IMR-90 (cell line): ENCODE measurements at regions not wholly inside any gene's neighbourhood (a gene's known extent, or its start where the extent isn't known, plus 50 kb on each side); places are given as distances from the start of the nearest gene placed in this dataset.

ENCODE experiments used
- ATAC-seq: fragments of 200-7000 bp; cut with Tn5 transposase; 2 replicates; pipeline ENCODE4 v1.9.1; 2020; ENCODE audit warnings: low read depth, mild to moderate bottlenecking, moderate library complexity
- BruUV-seq: library from RNA; stranded (reverse); fragments of 400-500 nt; replicated peaks from 2 replicates; lab custom pipeline; 2021; lab: Mats Ljungman, UMichigan
- CTCF ChIA-PET: fragments of 300-600 bp; formaldehyde crosslinking; extraction: SDS; loops from one replicate; lab custom pipeline; 2021; ENCODE audit warnings: antibody characterized with exemption; lab: Yijun Ruan, JAX
- POLR2A ChIA-PET: fragments of 300-600 bp; sonication (Branson Sonifier 250); formaldehyde crosslinking; loops from one replicate; lab custom pipeline; 2022; ENCODE audit warnings: antibody characterized with exemption; ENCODE audit not compliant: unreplicated experiment; lab: Charles Lee
- DNase-seq: peaks from one replicate; pipeline ENCODE4 v3.0.0; 2013
- H2AFZ ChIP-seq: replicated peaks from 2 replicates; pipeline ENCODE3; 2013; ENCODE audit warnings: low read length, mild to moderate bottlenecking; ENCODE audit not compliant: poor library complexity
- H2AK5ac ChIP-seq: 2 replicates; pipeline ENCODE4 v1.6.1; 2013; ENCODE audit warnings: low read depth, low read length, inconsistent platforms
- H2AK9ac ChIP-seq: replicated peaks from 2 replicates; pipeline ENCODE3; 2013; ENCODE audit warnings: mild to moderate bottlenecking, low read depth, low read length, moderate library complexity; ENCODE audit not compliant: poor library complexity
- H2BK120ac ChIP-seq: 2 replicates; pipeline ENCODE4 v1.6.1; 2013; ENCODE audit warnings: low read depth, low read length, inconsistent platforms
- H2BK15ac ChIP-seq: 3 replicates; pipeline ENCODE4 v1.6.1; 2013; ENCODE audit warnings: low read depth, low read length, inconsistent platforms
- H2BK20ac ChIP-seq: 2 replicates; pipeline ENCODE4 v1.6.1; 2013; ENCODE audit warnings: low read depth, mild to moderate bottlenecking, inconsistent platforms, low read length, moderate library complexity
- H2BK5ac ChIP-seq: 2 replicates; pipeline ENCODE4 v1.6.1; 2013; ENCODE audit warnings: mild to moderate bottlenecking, low read depth, low read length, inconsistent platforms; ENCODE audit not compliant: poor library complexity, severe bottlenecking
- H3K14ac ChIP-seq: replicated peaks from 2 replicates; pipeline ENCODE4 v1.6.1; 2013; ENCODE audit warnings: low read depth, low read length, inconsistent platforms
- H3K18ac ChIP-seq: 2 replicates; pipeline ENCODE4 v1.6.1; 2013; ENCODE audit warnings: low read depth, low read length, control low read depth
- H3K23ac ChIP-seq: 2 replicates; pipeline ENCODE4 v1.6.1; 2013; ENCODE audit warnings: low read depth, low read length, inconsistent platforms
- H3K27ac ChIP-seq: 2 replicates; pipeline ENCODE4 v1.5.1; 2013; ENCODE audit warnings: mild to moderate bottlenecking, control low read depth, low read length; ENCODE audit not compliant: insufficient read depth
- H3K27me3 ChIP-seq: 2 replicates; pipeline ENCODE4 v1.6.1; 2013; ENCODE audit warnings: low read length; ENCODE audit not compliant: control insufficient read depth, insufficient read depth
- H3K36me3 ChIP-seq: 2 replicates; pipeline ENCODE4 v1.6.1; 2013; ENCODE audit warnings: low read length, mixed read lengths; ENCODE audit not compliant: control insufficient read depth, insufficient read depth
- H3K4ac ChIP-seq: 2 replicates; pipeline ENCODE4 v1.6.1; 2013; ENCODE audit warnings: low read depth, low read length, inconsistent platforms
- H3K4me1 ChIP-seq: 2 replicates; pipeline ENCODE4 v1.6.1; 2013; ENCODE audit warnings: low read length, mixed read lengths; ENCODE audit not compliant: control insufficient read depth, insufficient read depth
- H3K4me2 ChIP-seq: 2 replicates; pipeline ENCODE4 v1.6.1; 2013; ENCODE audit warnings: low read depth, mild to moderate bottlenecking, control low read depth, low read length, moderate library complexity
- H3K4me3 ChIP-seq: 2 replicates; pipeline ENCODE4 v1.5.1; 2013; ENCODE audit warnings: low read depth, mild to moderate bottlenecking, control low read depth, low read length, moderate library complexity; ENCODE audit not compliant: insufficient read depth
- H3K56ac ChIP-seq: 2 replicates; pipeline ENCODE4 v1.6.1; 2013; ENCODE audit warnings: low read length, inconsistent platforms; ENCODE audit not compliant: insufficient read depth; ENCODE audit errors: extremely low read depth
- H3K79me1 ChIP-seq, 2 experiments: 2 replicates each; pipeline ENCODE4 v1.6.1; 2013; ENCODE audit warnings: low read length in 2 of 2, inconsistent platforms in 1 of 2, low read depth in 1 of 2
- H3K9ac ChIP-seq: 2 replicates; pipeline ENCODE4 v1.6.1; 2013; ENCODE audit warnings: low read depth, low read length, control low read depth
- H3K9me1 ChIP-seq: 2 replicates; pipeline ENCODE4 v1.6.1; 2013; ENCODE audit warnings: low read length, inconsistent platforms; ENCODE audit not compliant: insufficient read depth
- H3K9me3 ChIP-seq: 2 replicates; pipeline ENCODE4 v1.6.1; 2013; ENCODE audit warnings: low read length; ENCODE audit not compliant: control insufficient read depth, insufficient read depth
- H4K20me1 ChIP-seq: 2 replicates; pipeline ENCODE4 v1.6.1; 2013; ENCODE audit warnings: low read length, inconsistent platforms; ENCODE audit not compliant: insufficient read depth
- H4K5ac ChIP-seq: 2 replicates; pipeline ENCODE4 v1.6.1; 2013; ENCODE audit warnings: mild to moderate bottlenecking, low read depth, low read length, control low read depth
- H4K8ac ChIP-seq, 2 experiments: 2 replicates each; pipeline ENCODE4 v1.6.1; 2013; ENCODE audit warnings: low read depth in 2 of 2, low read length in 2 of 2, control low read depth in 1 of 2, inconsistent platforms in 1 of 2
- H4K91ac ChIP-seq: 2 replicates; pipeline ENCODE4 v1.6.1; 2013; ENCODE audit warnings: low read depth, low read length, inconsistent platforms; ENCODE audit not compliant: insufficient read depth
- BHLHE40 ChIP-seq: fragments of 150-350 bp; IDR thresholded peaks from 2 replicates; pipeline ENCODE4 v1.6.1; 2016; ENCODE audit warnings: mild to moderate bottlenecking, low read depth, low read length
- CEBPB ChIP-seq: IDR thresholded peaks from 2 replicates; pipeline ENCODE4 v1.6.1; 2012; ENCODE audit warnings: low read depth, low read length, improper control_type of control experiment
- POLR2A ChIP-seq: IDR thresholded peaks from 2 replicates; pipeline ENCODE4 v1.6.1; 2012; ENCODE audit warnings: mild to moderate bottlenecking, low read depth, low read length
- RCOR1 ChIP-seq: IDR thresholded peaks from 2 replicates; pipeline ENCODE4 v1.6.1; 2012; ENCODE audit warnings: mild to moderate bottlenecking, low read length, improper control_type of control experiment; ENCODE audit not compliant: insufficient replicate concordance
- SMC3 ChIP-seq: fragments of 150-350 bp; IDR thresholded peaks from 2 replicates; pipeline ENCODE4 v1.6.1; 2016; ENCODE audit warnings: low read depth, mild to moderate bottlenecking, antibody characterized with exemption, low read length, moderate library complexity
- WGBS, 2 experiments: methylation state at CpG; one replicate each; pipeline versions ENCODE4 v1.1.5 to v1.1.7; 2013; ENCODE audit warnings: missing lambda C conversion rate in 2 of 2; ENCODE audit not compliant: insufficient read length in 1 of 2; ENCODE audit errors: extremely low coverage in 2 of 2; 5-methylcytosine and 5-hydroxymethylcytosine counted together
- dilution Hi-C: fragments of 300-500 bp; cut with HindIII; formaldehyde crosslinking; loops from one replicate; pipeline ENCODE4 v1.14.3; 2018; ENCODE audit warnings: low sequenced_read_pairs; ENCODE audit not compliant: unreplicated experiment
- in situ Hi-C: fragments of 300-500 bp; cut with MboI; formaldehyde crosslinking; loops from 3 replicates; pipeline ENCODE4 v1.14.3; 2019; ENCODE audit warnings: low sequenced_read_pairs, inconsistent platforms, mixed read lengths
- intact Hi-C: fragments of 100-400 bp; cut with micrococcal nuclease; formaldehyde crosslinking; loops from 2 replicates; pipeline ENCODE4 v1.10.0; 2022
- TF ChIP-seq, protein P1 (sequence below): fragments of 150-350 bp; IDR thresholded peaks from 2 replicates; pipeline ENCODE4 v1.6.1; 2017; ENCODE audit warnings: mild to moderate bottlenecking, antibody characterized with exemption, low read length, low read depth
- TF ChIP-seq, protein P2 (sequence below): conservative IDR thresholded peaks from 2 replicates; pipeline ENCODE4 v1.5.1; 2012; ENCODE audit warnings: mild to moderate bottlenecking, low read depth, low read length, improper control_type of control experiment

DNA sequence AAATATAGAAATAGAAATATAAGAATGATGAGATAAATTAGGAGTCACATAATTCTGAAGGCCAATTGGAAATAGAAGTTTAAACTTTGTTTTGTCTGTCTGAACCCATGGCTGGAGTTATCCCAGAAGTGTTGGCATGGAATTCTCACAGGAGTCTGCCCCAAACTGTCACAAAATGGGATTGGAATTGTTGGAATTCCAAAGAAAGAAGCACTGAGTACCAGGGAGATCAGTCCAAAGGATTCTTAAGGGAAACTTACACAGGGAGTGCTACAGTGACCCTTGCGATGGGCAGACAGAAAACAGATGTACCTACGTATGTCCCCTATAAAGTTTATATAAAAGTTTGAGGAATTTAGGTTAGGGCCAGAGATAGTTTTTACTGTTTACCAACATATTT, 1607.7 kb downstream of the ARAP2 start:
- WGBS, 2 experiments, result no CpG with 5 or more reads among the region's 2 CpGs
- ATAC-seq, result no peak
- Histone ChIP-seq H3K23ac (no peak overlapping the region), H3K4me2 (no peak overlapping the region), H3K9ac (no peak overlapping the region), H4K8ac (no peak overlapping the region), H2AK9ac (no peak overlapping the region), H3K56ac (no peak overlapping the region), H3K9me3 (peaks cover 12% of the 10 kb centered on the region), H3K14ac (no peak overlapping the region), H4K5ac (no peak overlapping the region), H3K4me1 (no peaks in the 10 kb centered on the region), H2BK5ac (no peak overlapping the region), H3K18ac (no peak overlapping the region), H3K4ac (no peak overlapping the region), H4K91ac (no peak overlapping the region), H2AFZ (no peak overlapping the region), H3K36me3 (no peaks in the 10 kb centered on the region), H3K9me1 (no peaks in the 10 kb centered on the region), H4K20me1 (no peaks in the 10 kb centered on the region), H2BK15ac (no peak overlapping the region), H2BK120ac (no peak overlapping the region), H2AK5ac (no peak overlapping the region), H3K79me1 (no peaks in the 10 kb centered on the region), H2BK20ac (no peak overlapping the region), H3K27me3 (no peaks in the 10 kb centered on the region), H3K4me3 (no peak overlapping the region), H3K27ac (no peak overlapping the region)
- no peak for DNase-seq
- CTCF ChIA-PET, result no interaction called here
- dilution Hi-C loops, result no loop called here
- in situ Hi-C loops, result no loop called here
- no TSS peak for BruUV-seq
- TF ChIP-seq SMC3 (no peak), CEBPB (no peak), POLR2A (no peak), RCOR1 (no peak), BHLHE40 (no peak)
- TF ChIP-seq, protein P1, sequence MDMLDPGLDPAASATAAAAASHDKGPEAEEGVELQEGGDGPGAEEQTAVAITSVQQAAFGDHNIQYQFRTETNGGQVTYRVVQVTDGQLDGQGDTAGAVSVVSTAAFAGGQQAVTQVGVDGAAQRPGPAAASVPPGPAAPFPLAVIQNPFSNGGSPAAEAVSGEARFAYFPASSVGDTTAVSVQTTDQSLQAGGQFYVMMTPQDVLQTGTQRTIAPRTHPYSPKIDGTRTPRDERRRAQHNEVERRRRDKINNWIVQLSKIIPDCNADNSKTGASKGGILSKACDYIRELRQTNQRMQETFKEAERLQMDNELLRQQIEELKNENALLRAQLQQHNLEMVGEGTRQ, result no peak
- TF ChIP-seq, protein P2, sequence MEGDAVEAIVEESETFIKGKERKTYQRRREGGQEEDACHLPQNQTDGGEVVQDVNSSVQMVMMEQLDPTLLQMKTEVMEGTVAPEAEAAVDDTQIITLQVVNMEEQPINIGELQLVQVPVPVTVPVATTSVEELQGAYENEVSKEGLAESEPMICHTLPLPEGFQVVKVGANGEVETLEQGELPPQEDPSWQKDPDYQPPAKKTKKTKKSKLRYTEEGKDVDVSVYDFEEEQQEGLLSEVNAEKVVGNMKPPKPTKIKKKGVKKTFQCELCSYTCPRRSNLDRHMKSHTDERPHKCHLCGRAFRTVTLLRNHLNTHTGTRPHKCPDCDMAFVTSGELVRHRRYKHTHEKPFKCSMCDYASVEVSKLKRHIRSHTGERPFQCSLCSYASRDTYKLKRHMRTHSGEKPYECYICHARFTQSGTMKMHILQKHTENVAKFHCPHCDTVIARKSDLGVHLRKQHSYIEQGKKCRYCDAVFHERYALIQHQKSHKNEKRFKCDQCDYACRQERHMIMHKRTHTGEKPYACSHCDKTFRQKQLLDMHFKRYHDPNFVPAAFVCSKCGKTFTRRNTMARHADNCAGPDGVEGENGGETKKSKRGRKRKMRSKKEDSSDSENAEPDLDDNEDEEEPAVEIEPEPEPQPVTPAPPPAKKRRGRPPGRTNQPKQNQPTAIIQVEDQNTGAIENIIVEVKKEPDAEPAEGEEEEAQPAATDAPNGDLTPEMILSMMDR, result no peak
- POLR2A ChIA-PET, result no interaction called here
- intact Hi-C loops, result no loop called here
